ENCODE measurements at regions not wholly inside any gene's neighbourhood (a gene's known extent, or its start where the extent isn't known, plus 50 kb on each side); places are given as distances from the start of the nearest gene placed in this dataset.

GRCh38 chr10:3662775-3663174, 122.2 kb downstream of the KLF6 start:
- TF ChIP-seq POLR2A (IDR thresholded peaks at IDR 0.05) (no peak), CTCF (IDR thresholded peaks at IDR 0.05) (no peak)
